ENCODE measurements at regions not wholly inside any gene's neighbourhood (a gene's known extent, or its start where the extent isn't known, plus 50 kb on each side); places are given as distances from the start of the nearest gene placed in this dataset.

GRCh38 chr2:60603533-60604190 lies 50.2 kb upstream of the BCL11A start:
- DNase-seq (ENCODE audit: low spot score) = no peak
- H3K27ac ChIP-seq = no peak overlapping the region
- ChIA-PET CTCF (no interaction called here), POLR2A (ENCODE audit: low non-redundant PET) (no interaction called here)
- TF ChIP-seq CTCF (conservative IDR thresholded peaks at IDR 0.05; ENCODE audit: low read depth) = no peak

- H3K27ac ChIP-seq = no peak overlapping the region
- CTCF ChIA-PET = no interaction called here
- DNase-seq (ENCODE audit: low spot score) = no peak
- POLR2A ChIA-PET (ENCODE audit: low non-redundant PET) = no interaction called here
- TF ChIP-seq CTCF (conservative IDR thresholded peaks at IDR 0.05; ENCODE audit: low read depth) = no peak
Measured at GRCh38 chr2:60604486-60605064, 51.1 kb upstream of the BCL11A start.

- TF ChIP-seq CTCF (conservative IDR thresholded peaks at IDR 0.05; ENCODE audit: low read depth) = no peak
- ChIA-PET CTCF (interaction anchor here (1.0 kb wide), 1 partner anchor 24 kb away, joined by 3 read pairs; no protein-coding TSS in a partner anchor), POLR2A (ENCODE audit: low non-redundant PET) (no interaction called here)
- DNase-seq (ENCODE audit: low spot score) = no peak
- H3K27ac ChIP-seq = no peak overlapping the region
Measured at GRCh38 chr2:60605866-60606265, 52.4 kb upstream of the BCL11A start.

GRCh38 chr2:60608679-60609078 lies 55.2 kb upstream of the BCL11A start:
- ChIA-PET POLR2A (ENCODE audit: low non-redundant PET) (no interaction called here), CTCF (interaction anchor here (0.6 to 0.7 kb wide), 3 partner anchors 12 to 975 kb away, joined by 3 to 5 read pairs (median 3); no protein-coding TSS in a partner anchor)
- DNase-seq (ENCODE audit: low spot score) = no peak
- no peak for TF ChIP-seq CTCF (conservative IDR thresholded peaks at IDR 0.05; ENCODE audit: low read depth)
- no peak overlapping the region for H3K27ac ChIP-seq

- no peak overlapping the region for H3K27ac ChIP-seq
- no peak for DNase-seq (ENCODE audit: low spot score)
- ChIA-PET CTCF (no interaction called here), POLR2A (ENCODE audit: low non-redundant PET) (no interaction called here)
- no peak for TF ChIP-seq CTCF (conservative IDR thresholded peaks at IDR 0.05; ENCODE audit: low read depth)
Measured at GRCh38 chr2:60612033-60612432, 58.6 kb upstream of the BCL11A start.

- POLR2A ChIA-PET (ENCODE audit: low non-redundant PET) = no interaction called here
- DNase-seq (ENCODE audit: low spot score) = no peak
- no peak overlapping the region for H3K27ac ChIP-seq
- TF ChIP-seq CTCF (conservative IDR thresholded peaks at IDR 0.05; ENCODE audit: low read depth) = no peak
- CTCF ChIA-PET = no interaction called here
Measured at GRCh38 chr2:60614319-60614718, 60.9 kb upstream of the BCL11A start.

All from RWPE1 (cell line).